ENCODE measurements at regions not wholly inside any gene's neighbourhood (a gene's known extent, or its start where the extent isn't known, plus 50 kb on each side); places are given as distances from the start of the nearest gene placed in this dataset.

DNA sequence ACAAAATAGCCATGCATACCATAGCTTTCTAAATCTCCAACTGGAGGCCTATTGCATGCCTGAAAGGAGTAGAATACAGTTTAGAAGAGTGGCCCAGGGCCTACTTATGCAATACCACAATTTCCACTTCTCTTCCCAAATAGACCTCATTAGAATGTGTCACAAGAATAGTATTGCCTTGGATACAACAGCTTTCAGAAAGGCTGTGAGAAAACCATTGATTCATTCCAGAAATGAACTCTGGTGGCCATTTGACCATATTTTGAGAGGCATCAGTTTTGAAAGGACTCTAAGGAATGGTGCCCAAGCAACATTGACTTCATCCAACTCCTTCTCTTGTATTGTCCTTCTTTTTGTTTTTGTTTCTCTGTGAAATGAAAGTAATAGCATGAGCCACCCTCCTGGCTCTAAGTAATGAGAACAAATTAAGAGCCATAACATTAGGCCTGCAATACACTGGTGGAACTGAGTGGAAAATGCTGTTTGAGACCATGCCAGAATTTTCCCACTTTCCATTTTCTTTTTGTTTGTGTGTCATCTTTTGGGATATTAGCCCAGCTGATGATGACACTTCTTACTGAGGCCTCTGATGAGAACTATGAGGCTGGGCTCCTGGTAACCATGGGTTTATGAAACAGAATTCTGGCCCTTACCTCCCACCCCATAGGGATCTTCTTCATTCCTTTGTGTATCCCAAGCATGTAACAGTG lies 90.2 kb downstream of the TMEM174 start:
- DNase-seq = no peak

DNA sequence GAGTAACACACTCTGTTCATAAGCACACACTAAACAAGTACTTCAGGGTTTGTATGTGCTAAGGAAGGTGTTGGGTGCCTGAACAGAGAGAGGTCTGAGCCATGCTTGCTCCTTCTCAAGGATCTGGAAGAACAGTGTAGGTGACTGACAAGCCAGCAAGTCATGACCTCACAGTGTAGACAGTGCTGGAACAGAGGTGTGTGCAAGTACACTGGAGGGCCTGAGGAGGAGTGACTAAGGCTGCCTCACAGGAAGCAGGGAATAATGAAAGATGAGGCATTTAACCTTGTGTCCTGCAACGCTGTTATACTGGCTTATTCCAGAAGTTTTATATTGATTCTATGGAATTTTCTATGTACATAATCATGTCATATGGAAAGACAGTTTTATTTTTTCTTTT lies 83.9 kb downstream of the TMEM174 start:
- DNase-seq = no peak

DNA sequence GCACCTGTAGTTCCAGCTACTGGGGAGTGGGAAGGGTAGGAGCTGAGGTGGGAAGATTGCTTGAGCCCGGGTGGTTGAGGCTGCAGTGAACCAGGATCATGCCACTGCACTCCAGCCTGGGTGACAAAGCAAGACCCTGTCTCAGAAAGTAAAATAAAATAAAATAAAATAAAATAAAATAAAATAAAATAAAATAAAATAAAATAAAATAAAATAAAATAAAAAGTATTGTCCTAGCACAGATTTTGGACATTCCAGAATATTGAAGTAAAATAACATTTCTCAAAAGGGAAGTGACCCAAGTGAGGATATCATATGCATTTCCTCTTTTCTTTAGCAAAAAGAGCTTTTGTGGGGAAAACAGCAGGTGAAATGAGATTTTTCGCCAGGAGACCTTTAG lies 83.5 kb downstream of the TMEM174 start:
- no peak for DNase-seq

DNA sequence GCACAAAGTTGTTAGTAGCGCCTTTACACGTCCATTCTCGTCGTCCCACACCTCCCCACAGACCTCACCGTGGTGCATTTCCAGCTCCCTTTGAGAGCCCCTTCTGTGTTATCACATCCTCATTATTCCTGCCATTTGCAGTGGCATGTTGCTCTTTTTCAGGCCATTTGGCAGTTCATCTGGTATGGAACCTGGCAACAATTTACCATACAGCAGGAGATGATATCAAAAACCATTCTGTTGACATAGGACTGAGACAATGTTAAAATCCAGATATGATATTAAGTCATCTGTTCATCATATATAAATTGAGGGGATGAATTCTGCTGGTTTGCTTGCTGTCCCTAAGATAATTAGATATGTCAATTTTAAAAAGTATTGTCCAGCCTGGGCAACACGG lies 83.0 kb downstream of the TMEM174 start:
- DNase-seq = no peak

DNA sequence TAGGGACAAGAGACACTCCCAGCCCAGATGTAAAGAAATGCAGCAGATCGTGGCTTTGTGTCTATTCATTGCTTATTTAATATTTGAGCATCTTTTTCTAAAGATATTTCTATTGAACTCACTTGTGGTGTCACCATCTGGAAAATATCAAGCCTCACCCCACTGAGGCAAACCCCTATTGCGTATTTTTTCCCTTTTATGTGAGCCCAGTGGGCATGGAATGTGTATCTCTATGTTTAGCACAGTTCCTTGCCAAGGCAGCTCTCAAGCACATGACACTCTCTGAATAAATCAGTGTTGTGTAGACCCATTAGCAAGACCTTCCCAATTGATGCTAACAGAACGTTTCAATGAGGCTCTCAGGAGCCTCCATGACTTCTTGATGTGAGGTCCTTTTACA lies 81.6 kb downstream of the TMEM174 start:
- DNase-seq = no peak

DNA sequence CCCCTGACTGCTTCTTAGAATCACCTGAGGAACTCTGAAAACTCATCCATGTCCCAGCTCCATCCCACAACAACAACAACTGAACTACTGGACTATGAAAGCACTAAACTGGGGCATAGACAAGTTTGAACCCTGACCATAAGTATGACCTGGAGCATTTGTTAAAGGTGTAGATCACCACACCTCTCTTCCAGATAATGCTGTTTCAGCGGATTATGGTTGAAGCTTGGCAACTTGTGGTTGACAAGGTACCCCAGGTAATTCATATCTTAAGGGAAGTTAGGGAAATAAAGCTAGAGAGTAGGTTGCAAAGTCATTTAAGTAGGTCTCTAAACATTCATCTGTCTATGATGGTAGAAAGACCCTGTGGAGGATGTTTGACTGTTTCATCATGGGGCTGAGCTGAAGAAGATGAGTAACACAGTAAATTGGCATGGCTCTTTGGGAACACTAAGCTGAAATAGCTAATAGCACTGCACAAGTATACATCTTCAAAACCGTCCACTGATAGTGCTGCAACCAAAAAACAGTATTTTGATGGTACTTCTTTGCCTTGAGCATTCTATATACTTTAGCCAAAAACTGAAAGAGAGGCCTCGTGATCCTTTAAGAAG lies 80.2 kb downstream of the TMEM174 start:
- DNase-seq = no peak

DNA sequence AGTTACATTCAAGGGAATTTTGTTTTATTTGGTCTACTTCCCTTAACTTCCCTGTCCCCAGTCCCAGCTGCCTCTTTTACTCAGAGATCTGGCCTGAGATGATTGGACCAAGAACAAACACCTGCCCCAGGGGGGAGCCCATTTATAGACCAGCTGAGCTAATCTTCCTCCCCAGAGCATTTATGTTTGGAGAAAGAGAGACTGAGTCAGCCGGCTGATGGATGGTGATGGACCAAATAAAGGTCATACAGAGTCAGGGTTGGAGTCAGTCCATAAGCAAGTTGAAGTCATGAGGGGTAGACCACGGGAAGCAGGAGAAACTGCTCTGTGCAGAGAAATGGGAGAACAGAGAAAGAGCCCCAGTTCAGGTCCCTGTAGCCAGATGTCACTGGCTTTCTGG lies 77.7 kb downstream of the TMEM174 start:
- DNase-seq = no peak

DNA sequence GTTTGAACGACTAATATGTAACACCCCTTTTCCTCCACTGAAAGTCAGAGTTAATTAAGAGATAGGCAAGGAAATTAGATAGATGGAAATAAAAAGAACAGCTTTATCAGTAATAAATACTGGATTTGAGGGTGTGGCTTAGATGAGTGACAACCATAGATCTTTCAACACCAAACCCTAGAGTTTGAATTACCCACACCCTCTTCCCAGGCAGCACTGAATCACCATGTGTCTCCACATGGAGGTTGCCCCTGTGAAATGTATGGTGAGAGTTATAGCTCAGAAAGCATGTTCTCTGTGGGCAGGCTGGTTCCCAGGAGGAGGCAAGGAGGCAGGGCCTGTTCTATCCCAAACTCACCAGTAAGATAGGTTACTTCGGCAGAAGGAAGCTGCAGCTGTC lies 69.7 kb downstream of the TMEM174 start:
- no peak for DNase-seq

DNA sequence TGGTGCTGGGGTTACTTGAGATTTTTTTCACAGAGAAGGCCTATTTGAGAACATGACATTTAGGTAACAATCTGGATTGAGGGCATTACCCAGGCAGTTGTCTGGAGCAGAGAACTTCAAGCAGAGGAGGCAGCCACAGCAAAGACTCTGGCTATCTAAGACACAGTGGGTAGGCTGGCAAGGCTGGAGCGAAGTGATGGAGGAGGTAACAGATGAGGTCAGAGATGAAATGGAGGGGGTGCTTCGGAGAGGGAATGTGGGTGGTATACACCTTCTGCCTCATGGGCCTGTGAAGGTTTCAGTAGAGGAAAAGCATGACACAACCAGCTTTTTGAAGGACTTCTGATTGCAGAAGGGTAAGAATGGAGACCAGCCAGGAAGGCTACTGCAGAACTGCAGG lies 65.9 kb downstream of the TMEM174 start:
- no peak for DNase-seq

DNA sequence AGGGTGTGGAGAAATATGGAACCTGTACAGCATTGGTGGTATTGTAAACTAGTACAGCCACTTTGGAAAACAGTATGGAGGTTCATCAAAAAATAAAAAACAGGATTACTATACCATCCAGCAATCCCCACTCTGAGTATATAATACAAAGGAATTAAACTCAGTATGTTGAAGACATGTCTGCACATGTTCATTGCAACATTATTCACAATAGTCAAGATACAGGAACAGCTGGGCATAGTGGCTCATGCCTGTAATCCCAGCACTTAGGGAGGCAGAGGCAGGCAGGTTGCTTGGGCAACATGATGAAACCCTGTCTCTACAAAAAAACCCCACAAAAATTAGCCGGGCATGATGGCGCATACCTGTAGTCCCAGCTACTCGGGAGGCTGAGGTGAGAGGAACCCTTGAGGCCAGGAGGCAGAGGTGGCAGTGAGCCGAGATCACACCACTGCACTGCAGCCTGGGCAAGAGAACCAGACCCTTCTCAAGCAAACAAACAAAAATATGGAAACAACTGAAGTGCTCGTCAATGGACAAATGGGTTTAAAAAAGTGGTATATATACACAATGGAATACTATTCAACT lies 63.6 kb downstream of the TMEM174 start:
- no peak for DNase-seq

DNA sequence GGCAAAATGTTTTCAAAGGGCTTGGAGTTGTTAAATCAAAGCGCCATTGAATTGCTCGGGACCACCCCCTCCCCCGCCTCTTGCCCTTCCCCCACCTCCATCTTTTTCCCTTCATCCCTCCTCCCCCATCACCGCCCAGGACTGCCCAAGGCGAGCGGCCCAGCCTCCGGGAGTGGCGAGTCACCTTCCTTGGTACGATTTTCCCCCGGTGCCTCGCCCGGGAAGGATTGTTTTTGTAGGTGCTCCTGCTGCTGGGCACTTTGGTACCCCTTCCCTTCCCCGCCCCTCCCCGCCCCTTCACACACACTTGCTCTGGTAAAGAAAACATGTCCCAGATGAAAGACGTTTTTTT lies 61.2 kb downstream of the TMEM174 start:
- no peak for DNase-seq

DNA sequence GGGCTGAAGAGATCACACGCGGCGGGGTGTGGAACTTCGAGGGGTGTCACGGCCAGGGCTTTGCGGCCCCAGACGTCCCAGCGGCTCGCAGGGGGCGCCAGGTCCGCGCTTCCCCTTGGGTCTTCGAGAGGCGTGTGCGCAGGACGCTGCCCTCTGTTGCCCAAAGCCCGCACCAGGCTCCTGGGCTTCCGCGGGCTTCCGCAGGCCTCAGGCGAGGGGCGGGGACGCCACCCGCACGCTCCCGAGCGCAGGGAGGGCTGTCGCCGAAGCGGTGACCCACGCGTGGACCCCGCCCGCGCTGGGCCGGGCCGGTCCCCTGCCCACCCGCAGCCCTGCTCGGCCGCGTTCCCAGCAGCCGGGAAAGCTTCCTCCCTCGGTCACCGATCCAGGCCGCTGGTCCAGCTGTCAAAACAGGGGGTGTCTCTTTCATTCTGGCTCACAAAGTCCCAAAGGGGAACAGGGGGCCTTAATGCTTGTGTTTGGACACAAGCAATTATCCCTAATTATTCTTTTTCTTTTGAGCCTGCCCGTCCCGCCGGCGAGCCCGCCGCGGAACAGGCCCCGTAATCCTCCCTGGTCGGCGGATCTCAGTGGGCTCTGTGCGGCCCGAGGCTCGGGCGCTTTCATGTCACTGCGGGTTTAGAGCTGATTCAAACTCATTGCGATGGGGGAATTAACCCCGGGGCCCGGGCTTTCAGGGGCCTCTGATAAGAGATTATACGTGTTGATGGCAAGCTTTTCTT lies 60.6 kb downstream of the TMEM174 start:
- DNase-seq = no peak

DNA sequence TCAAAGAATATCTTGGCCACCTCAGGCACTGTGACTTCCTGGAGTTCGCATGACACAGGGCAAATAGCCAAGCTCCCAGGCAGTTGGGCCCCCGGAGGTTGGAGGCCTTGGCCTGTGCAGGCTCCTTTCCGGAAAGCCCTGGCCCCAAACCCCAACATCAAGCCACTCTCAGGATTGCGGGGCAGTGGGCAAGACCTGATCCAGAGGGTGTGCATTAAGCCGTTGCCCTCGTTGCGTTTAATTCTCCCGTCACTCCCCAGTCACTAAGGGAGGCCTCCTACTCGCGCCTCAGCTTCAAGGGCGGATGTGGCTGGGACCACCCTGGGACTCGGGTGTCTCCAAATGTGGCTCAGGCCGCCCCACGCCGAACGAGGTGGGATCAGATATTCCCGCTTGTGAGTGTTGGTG lies 60.1 kb downstream of the TMEM174 start:
- DNase-seq = no peak

DNA sequence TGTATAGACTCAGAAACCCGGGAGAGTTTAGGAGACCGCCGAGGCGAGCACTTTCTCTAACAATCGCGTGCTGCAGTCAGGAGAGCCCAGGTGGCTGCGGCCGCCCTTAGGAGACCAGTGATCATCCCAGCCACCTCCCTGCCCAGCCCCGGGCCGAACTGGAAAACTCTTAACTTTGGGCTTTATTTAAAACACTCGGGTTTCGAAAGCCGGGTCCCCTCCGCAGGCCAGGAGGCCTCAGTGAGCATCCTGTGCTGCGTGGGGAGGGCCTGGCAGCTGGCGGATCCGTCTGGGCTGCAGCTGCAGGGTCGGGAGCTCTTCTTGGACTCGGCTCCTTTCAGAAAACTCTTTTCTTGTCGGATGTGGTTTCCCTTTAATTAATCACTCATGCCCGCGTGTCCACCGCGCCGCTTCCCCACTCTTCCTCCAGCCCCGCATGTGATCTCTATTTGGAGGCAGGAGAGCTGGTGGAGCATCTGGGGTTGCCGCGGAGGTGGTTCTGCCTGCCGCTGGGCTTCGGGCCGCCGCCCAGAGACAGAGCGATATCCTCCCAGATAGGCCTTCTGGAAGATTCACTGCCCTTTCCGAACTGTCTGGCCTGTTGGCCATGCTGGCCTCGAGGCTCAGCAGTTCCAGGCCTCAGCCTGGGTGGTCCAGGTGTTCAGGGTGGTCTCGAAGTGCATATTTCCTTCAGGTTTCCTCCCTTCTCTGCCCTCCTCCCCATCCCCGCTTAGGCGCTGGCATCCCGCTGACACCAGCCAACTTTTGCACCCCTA lies 59.5 kb downstream of the TMEM174 start:
- peak; percentile 82 for DNase-seq

DNA sequence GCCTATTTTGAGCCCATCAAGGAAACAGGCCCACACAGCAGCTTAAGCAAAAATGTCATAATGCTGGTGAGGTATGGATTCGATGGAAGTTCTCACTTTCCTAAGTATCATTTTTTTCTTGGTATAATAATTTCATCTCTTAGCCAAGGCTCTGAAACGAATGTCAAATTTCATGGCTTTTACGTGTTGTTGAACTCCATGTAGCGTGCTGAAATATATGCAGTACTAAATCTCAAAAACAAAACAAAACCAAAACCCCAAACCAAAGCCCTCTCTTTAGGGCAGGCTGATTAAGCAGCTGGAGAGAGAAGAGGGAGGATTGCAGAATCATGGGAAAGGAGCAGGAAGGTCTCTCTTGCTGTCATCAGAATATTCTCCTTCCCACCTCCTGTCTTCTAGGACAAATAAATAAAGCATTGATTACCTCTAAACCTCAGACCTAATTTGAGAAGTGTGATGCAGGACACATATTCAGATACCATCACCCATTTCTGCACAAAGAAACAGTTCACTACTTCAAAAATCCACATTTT lies 58.3 kb downstream of the TMEM174 start:
- DNase-seq = no peak

DNA sequence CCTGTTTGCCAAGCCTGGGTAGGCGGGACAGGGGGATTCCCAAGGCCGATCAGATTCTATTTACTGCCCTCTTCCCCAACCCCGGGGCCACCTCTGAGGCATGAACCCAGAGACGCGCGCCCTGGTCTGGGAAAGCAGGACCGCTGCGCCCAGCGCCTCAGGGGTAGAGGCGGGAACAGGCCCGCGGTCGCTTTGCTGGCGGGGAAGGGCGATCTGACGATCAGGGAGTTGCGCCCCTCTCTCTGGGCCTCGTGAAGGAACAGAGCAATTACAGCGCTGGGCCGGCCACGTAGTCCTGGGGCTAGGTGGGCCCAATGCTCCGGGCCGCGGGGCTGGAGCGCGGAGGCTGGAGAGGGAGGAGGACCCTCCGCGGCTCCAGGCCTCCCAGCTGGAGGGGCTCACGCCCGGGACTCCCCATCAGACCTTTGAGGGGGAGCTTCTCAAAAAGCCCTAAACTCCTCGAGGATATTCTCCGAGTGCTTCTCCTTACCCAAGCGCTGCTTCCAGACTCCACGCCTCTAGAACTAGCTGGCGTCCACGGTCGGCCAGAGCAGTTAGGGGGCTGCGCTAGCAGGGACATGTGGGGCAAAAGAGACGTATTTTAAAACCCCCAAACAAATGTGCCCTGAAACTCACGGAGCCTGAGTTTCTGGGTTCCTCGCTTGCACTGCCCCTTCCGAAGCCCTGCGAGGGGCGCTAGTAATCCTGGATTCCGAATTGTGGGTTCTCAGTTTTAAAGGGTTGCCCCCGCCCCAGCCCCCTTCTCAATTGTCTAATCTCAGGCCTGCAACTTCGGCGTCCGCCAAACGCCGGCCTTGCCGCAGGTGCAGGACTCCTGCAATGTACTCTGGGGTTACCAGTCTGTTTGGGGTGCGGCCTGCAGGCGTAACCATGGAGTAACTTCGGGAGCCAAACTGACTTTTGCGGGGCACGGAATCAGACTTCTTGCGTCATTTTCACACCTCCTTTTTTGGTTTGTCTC lies 57.6 kb downstream of the TMEM174 start:
- DNase-seq = no peak

DNA sequence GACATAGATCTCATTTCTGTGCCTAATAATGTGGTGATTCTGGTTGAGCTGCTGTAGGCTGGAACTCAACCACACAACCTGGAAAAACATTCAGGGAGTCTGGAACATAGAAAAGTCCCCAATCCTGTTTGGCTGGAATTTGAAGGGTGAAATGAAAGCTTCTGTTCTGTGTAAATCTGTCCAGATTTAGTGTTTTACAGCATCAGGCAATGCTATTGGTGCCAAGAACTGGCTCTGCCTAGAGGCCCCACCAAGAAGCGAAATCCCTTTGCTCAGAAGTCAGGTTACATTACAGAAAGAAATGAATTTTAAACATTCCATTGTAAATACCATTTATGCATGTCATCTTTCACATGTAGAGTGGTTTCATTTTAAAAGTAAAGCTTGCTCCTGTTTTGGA lies 56.3 kb downstream of the TMEM174 start:
- DNase-seq = peak; percentile 95

DNA sequence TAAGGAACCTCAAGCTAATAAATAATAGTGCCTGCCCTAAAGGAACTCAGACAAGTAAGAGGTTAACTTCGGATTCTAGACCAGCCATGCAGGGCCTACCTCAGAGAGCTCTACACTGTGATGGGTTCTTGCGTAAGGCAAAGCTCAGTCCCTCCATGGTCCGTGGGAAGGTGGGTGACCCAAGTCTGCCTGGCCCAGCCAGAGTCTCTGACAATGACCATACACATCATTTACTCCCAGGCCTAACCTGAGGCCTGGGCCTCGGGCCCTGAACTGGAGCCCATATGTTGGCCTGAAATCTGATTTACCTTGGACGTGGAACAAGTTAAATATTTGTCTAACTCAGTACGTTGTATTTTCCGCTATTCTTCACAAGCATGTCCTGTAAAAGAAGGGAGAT lies 55.1 kb downstream of the TMEM174 start:
- DNase-seq = no peak
